T-helper 9 cell (primary cell): ENCODE measurements at regions not wholly inside any gene's neighbourhood (a gene's known extent, or its start where the extent isn't known, plus 50 kb on each side); places are given as distances from the start of the nearest gene placed in this dataset.
"Not testable (repeated sequence)": the region's sequence is repeated elsewhere in the genome, so short reads cannot be mapped to it uniquely, and the experiment has no call there.

ENCODE experiments used
- DNase-seq: peaks from one replicate; pipeline ENCODE4 v3.0.0-alpha.2; 2020

DNA sequence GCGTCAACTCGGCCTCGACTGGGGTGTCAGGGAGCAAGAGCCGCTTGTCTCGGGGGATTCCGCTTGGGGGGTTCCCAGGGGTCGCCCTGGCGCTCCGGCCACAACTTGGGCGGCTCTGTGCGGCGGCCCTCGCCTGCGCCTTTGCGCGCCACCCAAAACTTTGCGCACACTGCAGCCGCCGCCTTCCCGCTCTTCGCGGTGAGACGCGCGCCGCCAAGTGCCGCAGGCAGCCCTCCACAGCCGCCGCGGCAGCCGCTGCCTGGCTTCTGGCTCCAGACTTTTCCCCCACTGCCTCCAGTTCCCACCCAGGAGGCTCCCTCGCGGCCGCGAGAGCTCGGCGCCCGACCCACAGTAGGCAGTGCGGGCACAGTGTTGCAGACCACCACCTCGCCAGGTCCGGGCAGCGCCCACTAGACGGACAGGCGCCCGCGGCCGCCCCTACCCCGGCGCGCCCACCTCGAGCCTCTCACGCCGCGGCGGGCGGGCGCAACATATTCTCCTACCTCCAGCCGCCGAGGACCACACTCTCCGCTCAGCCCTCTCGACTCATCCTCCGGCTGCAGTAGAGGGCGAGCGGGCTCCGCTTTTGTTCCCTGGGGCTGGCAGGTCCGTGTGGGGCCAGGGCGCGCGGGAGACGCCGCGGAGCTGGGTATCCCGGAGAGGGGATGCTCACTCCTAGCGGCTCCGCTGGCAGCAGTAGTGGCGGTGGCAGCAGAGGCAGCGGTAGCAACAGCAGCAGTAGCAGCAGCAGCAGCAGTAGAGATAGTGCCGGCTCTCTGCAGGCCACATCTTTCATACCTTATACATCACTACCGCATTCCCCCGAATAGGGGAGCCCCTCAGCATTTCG, 296.6 kb downstream of the OMA1 start:
- no peak for DNase-seq

DNA sequence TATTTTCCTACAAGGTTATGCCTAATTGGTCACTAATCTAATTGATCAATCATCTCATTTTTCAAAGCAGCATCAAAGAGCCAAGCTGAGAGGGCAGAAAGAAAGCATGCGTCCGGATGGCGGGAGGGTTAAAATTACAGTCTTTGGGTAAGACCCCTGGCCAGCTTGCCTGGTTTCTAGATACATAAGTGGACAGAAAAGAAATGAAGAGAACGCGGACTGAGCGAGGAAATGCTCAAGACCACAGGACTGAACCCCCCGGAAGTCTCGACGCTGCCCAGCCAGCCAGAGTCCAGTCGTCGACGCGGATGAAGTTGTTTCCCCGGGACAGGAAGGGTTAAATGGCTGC, 297.2 kb downstream of the OMA1 start:
- DNase-seq, result no peak

DNA sequence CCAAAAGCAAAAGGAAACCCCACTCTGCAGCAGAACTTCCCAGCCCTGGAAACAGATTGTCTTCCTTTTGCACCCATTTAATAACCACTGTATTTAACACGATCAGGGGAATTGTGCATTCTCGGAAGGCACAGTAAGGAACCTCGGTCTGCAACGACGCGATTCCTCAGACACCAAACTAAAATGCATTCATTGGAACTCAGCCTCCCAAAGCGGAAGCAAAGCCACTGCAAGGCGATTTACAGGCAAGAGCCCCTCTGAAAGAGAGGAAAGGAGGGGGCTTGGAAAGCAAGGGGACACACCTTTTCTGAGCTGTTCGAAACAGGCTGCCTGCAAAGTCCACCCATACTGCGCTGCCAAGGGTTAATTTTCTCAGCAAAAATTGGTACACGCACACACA, 297.7 kb downstream of the OMA1 start:
- DNase-seq, result no peak

DNA sequence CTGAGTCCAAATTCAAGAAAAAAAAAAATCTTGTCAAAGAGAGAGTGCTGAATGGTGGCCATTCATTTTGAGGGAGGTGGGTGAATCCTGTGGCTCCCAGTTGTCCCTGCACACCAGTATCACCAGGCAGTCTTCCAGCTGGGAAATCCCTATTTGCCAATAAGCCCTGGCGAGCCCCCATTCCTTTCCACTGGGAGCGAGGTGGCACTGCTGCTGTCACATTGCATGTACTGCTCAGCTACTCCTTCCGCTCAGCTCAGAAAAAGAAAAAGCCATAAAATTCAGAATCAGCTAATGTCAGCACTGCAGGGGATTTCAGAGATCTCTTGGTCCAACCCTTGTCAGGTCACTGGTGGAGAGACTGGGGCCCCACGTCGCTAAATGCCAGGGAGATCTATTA, 298.5 kb downstream of the OMA1 start:
- no peak for DNase-seq

DNA sequence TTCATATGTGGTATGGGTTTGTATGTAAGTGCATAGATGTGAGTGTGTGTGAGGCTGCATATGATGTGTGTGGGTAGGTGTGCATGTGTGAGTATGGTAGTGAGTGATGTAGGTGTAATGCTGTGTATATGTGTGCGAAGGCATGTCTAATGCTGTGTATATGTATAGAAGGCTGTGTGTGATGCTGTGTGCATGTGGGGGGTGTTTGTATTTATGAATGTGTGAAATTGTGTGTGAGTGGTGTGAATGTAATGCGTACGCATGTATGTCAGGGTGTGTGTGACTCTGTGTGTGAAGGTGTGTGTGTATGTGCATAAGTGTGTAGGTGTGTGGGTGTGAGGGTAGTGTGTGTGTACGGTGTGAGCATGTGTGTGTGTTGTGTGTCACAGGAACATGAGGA, 300.0 kb downstream of the OMA1 start:
- no peak for DNase-seq

DNA sequence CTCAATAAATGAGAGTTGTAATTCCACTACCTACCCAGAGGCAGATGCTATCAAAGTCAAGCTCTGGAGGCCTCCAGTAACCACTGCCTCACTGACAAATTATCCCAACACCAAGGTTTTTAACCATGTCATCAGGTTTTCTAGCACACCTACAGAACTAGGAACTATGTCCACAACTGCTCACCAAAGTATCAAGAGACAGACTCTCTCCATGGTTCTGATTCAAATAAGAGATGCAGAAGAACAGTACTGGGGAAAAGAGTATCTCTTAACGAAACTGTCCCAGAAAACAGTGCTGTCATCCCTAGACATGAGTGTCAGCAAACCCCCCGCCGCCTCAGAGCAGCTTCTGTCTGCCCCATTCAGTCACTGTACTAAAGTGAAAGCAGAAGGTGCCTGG, 301.7 kb downstream of the OMA1 start:
- DNase-seq, result no peak

DNA sequence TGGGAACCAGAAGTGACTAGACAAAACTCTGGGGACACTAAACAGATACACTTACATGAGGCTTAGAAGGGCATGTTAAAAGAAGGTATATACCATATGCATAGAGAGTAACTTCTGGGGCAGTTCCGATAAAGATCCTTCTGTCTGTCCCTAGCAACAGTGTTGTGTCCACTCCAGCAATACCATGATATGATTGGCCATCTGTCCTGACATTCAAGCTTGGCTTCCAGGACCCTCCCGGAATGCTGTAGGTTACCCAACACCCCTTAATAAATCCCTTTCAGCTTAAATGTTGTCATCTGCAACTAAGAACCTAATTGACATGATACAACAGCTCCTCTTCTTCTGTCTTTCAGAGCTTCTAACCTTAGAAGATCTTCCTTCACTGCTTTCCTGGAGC, 307.7 kb downstream of the OMA1 start:
- DNase-seq, result no peak

DNA sequence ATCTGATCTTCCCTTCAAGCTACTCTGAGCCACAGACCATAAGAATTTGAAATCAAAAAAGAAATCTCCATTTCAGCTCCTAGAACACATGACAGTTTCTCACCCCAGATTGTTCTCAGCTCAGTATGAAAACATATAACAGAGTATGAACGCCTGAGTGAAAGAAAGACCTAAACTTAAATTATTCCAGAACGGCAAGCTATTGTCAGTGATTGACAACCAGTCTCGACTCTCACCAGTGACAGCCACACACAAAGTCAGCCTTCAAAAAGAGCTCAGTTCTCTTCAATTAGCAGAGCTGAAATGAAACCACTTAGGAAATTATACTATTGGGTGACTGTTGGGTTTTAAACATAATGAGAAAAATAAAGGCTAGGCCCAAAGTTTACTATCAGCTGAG, 312.8 kb downstream of the OMA1 start:
- DNase-seq, result no peak

DNA sequence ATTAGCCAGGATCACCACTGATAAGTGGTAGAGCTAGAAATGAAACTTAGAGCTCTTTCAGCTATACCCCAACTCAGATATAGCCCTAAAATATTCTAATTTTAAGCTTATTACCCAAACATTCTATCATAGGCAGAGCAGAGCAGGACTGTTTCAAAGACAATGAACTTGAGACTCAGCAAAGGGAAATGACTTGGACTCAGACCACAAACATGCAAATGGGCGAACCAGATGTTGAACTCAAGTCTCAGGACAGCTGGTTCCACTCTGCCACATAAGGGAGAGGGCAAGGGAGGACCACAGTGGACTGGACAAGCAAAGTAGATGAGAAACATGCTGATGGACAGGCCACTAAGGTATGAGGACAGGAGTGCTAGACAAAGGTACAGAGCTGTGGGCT, 315.3 kb downstream of the OMA1 start:
- DNase-seq, result no peak

DNA sequence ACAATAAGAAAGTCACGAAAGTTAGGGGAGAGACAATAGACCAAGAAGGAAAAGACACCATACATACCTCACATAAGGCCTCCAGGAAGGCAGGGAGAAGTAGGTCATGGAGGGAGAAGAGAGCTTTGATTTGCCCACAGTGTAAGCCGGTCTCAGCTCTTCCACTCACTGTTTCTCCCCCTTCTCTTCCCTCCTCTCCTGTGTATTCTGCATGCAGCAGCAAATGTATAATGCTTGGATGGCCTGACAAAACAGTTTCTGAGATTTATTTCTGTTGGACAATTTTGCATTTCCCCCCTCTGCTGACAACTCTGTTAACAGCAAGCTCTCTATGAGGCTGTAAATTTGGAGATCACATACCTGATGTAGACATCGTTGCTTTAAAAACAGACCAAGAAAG, 318.9 kb downstream of the OMA1 start:
- no peak for DNase-seq

DNA sequence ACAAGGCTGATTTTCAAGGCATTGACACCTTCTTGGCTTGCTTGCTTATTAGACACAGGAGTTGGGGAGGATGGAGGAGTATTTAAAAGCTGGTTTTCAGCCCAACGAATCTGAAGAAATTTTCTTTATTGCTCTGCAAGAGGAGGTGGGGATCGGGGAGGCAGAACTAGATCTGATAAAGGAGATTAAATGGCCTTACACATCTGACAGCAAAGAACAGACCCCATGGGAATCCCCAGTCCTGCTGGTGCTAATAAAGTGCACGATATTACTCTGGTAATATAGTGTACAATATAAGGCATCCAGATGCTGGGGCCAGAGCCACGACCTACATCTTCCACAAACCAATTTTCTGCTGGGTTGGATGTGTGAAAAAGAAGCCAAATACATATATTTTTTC, 323.0 kb downstream of the OMA1 start:
- no peak for DNase-seq

DNA sequence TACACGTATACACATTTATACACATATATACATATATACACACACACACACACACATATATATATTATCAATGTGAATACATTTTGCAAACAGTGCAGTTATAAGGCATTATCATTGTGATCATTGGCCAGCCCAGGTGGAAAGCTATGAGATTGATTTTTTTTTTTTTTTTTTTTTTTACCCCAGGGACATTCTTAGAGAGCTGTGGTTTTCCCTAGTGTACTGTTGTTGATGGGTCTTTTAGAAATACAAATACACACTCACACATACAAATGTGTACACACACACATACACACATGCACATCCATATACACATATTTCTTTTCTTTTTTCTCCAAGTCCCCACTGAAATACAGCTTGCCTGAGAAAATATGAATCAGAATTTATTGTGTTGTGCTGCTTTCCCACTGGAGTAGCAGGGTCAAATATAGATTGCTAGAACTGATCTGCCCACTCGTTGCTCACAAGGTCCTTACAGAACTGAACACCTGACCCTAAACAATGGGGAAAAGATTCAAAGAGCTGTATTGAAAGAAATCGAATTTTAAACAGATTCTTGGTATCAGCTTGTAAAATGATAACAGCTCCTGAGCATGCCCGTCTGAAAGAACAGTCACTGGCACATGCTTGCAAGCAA, 325.6 kb downstream of the OMA1 start:
- DNase-seq, result no peak

DNA sequence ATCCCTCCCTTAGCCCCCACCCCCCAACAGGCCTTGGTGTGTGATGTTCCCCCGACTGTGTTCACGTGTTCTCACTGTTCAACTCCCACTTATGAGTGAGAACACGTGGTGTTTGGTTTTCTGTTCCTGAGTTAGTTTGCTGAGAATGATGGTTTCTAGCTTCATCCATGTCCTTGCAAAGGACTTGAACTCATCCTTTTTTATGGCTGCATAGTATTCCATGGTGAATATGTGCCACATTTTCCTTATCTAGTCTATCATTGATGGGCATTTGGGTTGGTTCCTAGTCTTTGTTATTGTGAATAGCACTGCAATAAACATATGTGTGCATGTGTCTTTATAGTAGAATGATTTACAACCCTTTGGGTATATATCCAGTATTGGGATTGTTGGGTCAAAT, 330.4 kb downstream of the OMA1 start:
- DNase-seq, result not testable (repeated sequence)

DNA sequence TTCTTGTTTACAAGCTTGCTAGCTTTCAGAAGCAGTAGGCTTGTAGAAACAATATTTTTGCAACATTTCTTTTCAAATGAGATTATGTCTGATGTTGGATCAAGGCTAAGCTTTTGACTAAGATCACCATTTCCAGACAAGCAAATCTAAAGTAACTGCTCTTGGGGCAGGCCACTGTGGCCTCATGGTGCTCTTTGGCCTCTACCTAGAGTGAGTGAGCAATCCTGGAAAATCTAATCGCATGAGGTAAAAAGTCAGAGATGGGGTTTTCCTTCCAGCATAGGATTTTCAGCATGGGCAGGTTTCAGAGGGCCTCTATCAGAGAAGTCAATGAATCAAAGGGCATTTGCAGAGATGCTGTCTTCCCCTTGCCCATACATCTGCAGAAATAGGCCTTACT, 331.9 kb downstream of the OMA1 start:
- no peak for DNase-seq

DNA sequence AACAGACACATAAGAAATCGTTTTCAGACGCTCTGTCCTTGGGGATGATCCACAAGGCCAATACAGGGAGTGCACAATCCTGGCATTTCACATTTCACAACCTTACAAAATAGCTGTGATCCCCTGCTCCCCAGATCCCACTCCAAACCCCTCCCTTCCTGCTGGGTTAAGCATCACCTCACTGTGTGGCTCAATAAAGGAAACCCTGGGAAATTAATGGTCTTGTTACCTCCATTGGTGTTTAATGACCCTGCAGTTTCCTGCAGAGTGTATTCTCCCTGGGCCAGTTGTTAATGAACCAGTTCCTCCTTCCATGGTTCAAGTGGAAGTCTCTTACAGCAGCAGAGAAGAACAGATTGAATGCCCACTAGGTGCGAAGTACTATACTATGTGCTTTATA, 334.7 kb downstream of the OMA1 start:
- DNase-seq, result no peak

DNA sequence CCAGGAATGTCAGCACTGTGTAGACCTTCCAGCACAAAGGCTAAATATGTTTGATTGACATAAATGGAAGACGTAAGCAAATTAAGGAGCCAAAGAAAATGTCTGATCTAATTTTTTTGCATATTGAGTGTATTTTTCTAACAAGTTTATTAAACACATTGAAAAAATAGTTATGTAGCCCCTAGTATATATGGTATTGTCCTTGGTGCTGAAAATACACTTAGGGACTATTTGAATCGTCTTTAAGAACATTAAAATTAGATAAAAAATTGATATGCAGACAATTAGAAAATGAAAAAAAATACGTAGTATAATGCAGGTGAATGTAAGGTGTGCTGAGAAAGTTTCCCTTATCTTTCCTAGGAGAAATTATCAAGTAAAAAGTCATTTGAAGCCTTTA, 337.0 kb downstream of the OMA1 start:
- DNase-seq, result no peak

DNA sequence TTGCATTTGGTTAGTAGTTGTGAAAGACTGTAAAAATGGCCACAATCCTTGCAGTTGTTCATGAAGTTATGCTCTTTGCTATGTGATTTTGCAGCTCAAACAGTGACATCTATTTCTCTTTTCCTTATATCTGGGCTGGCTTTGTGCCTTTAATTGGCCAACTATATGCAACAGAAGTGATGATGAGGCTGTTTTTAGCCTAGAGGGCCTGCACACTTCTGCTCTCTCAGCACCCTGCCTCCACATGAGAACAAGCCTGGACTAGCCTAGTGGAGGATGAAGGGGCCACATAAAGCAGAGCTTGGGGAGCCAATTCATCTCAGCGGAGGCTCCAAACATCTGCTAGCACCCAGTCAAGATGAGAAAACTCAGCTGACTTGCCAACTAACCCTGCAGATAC, 339.8 kb downstream of the OMA1 start:
- DNase-seq, result no peak

DNA sequence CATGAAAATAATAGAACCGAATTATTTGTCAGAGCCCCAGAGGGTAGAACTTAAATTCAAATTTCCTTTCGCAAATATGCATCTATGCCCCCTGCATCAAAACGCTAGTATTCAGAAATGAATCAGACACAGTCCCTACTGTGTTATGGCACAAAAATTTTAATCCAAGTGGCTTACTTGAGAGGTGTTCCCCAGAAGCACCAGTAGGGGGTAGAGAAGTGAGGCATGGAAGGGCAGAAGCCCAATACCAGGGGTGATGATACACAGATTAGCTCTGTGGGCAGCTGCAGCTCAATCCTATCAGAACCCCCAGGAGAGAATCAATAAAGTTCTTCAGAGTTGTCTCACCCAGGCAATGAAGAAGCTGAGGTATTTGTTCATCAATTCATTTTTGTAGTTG, 342.2 kb downstream of the OMA1 start:
- no peak for DNase-seq

DNA sequence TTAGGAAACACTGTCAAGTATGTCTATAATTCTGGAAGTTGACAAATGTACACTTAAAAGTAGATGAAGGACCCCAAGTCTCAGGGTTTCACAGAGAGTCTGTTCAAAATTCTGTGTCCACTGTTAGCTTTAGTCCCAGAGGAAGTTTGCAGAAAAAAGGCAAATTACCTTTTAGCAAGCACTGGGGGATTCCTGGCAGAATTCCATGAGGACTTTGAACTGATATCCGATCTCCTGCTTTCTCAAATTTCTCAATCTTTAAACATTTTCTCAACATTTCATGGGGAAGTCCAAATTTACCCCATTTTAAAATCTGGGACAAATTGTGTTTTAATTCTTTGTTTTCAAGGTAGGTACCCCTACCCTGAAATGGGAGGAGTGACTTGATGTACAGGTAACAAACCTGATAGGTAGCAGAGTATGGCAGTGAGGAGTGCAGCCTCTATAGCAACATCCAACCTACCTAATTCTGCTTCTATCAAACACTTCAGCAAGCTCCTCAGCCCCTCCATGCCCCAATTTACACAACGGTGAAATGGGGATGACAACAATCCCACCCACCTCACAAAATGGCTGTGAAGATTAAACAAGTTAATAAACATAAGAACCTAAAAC, 344.9 kb downstream of the OMA1 start:
- no peak for DNase-seq

DNA sequence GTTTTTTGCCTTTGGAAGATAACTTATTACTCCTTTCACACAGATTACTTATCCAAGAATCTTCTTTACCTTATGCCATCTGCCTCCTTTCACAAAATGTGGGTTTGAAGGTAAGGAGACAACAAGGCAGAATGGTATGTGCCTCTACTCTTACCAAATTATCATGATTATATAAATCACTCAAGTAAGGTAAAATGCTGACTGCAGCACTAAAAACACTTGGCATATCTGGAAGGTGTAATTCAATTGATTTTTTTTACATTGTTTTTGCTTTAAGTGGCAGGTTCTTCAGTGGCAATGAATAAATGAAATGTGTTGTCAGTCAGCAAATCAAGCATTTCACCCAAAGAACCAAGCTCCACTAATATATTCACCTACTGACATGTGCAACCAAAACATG, 346.1 kb downstream of the OMA1 start:
- DNase-seq, result no peak

DNA sequence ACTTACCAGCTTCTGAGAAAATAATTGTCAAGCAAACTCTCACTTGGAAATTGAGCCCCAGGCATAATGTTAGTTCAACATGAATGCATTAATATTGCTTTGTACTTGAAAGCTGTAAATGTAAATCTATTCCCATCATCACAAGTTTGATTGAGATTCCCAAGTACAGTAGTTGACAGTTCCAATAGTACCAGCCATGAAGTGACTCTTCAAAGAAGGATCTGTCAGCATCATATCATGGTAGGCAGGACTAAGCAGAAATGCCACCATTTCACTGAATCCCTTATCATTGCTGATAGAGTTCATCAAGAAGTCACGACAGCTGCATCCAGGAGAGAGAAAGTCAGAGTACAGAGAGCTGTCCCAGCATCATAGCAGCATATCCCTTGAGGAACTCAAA, 348.7 kb downstream of the OMA1 start:
- no peak for DNase-seq

DNA sequence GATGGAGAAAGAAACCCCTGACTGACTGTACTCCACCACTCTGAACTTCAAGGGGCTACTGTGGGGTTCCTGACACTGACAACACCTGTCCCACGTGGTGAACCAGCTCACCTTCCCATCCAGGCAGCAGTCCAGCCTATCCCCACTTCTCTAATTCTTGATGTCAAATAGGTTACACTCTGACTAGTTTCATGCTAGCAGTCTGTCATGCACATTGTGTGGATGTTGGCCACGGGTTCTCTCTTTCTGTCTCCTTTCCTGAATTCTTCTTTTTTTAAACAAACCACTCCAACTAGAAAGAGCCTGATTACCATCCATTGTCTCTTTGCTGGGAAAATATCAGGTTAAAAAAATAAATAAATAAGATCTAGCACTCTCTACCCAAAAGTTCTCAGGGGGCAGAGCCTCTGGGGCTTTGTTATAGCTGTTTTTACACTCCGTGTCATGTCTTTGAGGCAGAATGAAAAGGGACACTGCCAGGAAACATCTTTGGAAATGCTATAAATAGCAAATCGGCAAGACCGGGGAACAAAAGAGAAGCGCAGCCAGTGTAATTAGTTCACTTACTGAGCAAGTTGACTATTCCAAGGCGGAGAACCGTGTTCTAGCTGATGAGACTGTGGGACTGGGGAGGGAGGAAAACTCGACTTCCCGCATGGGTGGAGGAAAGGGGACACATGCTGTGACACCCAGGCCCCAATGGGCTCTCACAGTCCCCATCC, 356.1 kb downstream of the OMA1 start:
- no peak for DNase-seq

DNA sequence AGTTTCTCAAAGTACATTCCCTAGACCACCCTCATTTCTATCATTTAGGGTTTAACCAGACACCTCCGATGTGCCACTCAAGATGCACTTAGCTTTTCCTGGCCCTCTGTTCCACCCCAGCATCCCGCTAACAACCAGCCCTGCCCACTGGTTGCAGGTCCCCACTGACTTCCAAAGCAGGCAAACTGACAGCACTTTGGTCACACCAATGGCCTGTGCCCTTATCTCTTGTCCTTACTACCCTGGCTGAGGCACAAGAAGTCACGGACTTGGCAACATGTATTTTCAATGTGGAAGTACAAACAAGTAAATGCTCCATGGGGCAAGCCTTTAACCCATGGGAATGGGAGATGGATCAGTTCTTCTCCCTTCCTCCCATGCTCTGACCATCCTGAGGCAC, 357.1 kb downstream of the OMA1 start:
- DNase-seq, result no peak

DNA sequence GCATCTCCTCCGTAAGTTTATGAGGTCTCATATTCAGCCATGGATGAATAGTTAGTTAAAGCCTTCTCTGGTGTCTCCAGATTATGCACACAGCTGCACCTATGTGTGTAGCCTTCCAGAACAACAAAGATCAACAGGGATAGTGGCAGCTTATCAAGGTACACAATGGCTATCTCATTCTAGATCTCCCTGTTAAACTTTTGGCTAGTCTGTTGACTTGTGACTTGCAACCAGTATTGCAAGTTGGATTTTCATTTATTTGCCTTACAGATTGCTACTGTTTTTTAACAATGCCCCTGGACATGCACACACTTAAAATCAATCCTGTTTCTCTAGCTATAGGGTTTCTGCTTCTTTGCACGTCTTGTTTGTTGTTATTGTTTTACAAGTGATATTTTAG, 363.2 kb downstream of the OMA1 start:
- DNase-seq, result no peak
